GM18907 (cell line): ENCODE measurements at regions not wholly inside any gene's neighbourhood (a gene's known extent, or its start where the extent isn't known, plus 50 kb on each side); places are given as distances from the start of the nearest gene placed in this dataset.
A peak's percentile ranks its signal among the peaks of the same experiment; 100 is the strongest.
"Not testable (repeated sequence)": the region's sequence is repeated elsewhere in the genome, so short reads cannot be mapped to it uniquely, and the experiment has no call there.

Experiments
- ATAC-seq: cut with Tn5 transposase; IDR thresholded peaks from one replicate; pipeline ENCODE4 v1.9.1; 2021; ENCODE audit warnings: mild to moderate bottlenecking, moderate library complexity; ENCODE audit not compliant: unreplicated experiment

GRCh38 chr5:83404182-83404716 lies 67.3 kb upstream of the VCAN start:
- no peak for ATAC-seq

GRCh38 chr5:83405662-83406061 lies 65.9 kb upstream of the VCAN start:
- no peak for ATAC-seq

- ATAC-seq, result no peak
Observed at GRCh38 chr5:83406906-83407305, 64.6 kb upstream of the VCAN start.

- ATAC-seq, result no peak
Observed at GRCh38 chr5:83407931-83408330, 63.6 kb upstream of the VCAN start.

GRCh38 chr5:83408719-83409118 lies 62.8 kb upstream of the VCAN start:
- ATAC-seq, result peak; percentile 48

- not testable (repeated sequence) for ATAC-seq
Observed at GRCh38 chr5:83409776-83410175, 61.8 kb upstream of the VCAN start.

GRCh38 chr5:83410319-83410718 lies 61.2 kb upstream of the VCAN start:
- ATAC-seq, result not testable (repeated sequence)

- no peak for ATAC-seq
Observed at GRCh38 chr5:83414601-83415000, 56.9 kb upstream of the VCAN start.

- ATAC-seq, result no peak
Observed at GRCh38 chr5:83417884-83418283, 53.7 kb upstream of the VCAN start.

GRCh38 chr5:83418356-83419321 lies 52.9 kb upstream of the VCAN start:
- no peak for ATAC-seq
